PC-3 (cell line): ENCODE measurements at regions not wholly inside any gene's neighbourhood (a gene's known extent, or its start where the extent isn't known, plus 50 kb on each side); places are given as distances from the start of the nearest gene placed in this dataset.

Experiments
- ATAC-seq: fragments of 200-7000 bp; cut with Tn5 transposase; 2 replicates; pipeline ENCODE4 v1.9.1; 2020; ENCODE audit warnings: mild to moderate bottlenecking, moderate library complexity
- BruUV-seq: library from RNA; stranded (reverse); fragments of 400-500 nt; replicated peaks from 2 replicates; lab custom pipeline; 2021; lab: Mats Ljungman, UMichigan
- CTCF ChIA-PET: fragments of 300-600 bp; sonication (Branson Sonifier 250); formaldehyde crosslinking; loops from one replicate; lab custom pipeline; 2022; ENCODE audit warnings: antibody characterized with exemption; lab: Charles Lee
- POLR2A ChIA-PET: fragments of 300-600 bp; sonication (Branson Sonifier 250); formaldehyde crosslinking; loops from one replicate; lab custom pipeline; 2022; ENCODE audit warnings: antibody characterized with exemption; ENCODE audit not compliant: unreplicated experiment; lab: Charles Lee
- DNase-seq: peaks from one replicate; pipeline ENCODE4 v3.0.0-alpha.2; 2015
- H2AFZ ChIP-seq: fragments of 300-600 bp; sonication (generic); 2 replicates; pipeline ENCODE4 v1.6.0; 2016; ENCODE audit warnings: antibody characterized with exemption, low read length
- H3F3A ChIP-seq: fragments of 300-600 bp; sonication (generic); one replicate; pipeline ENCODE4 v1.6.0; 2017; ENCODE audit warnings: antibody characterized with exemption, low read length, control low read depth, mild to moderate bottlenecking; ENCODE audit not compliant: unreplicated experiment
- H3K27ac ChIP-seq: fragments of 300-600 bp; sonication (generic); 2 replicates; pipeline ENCODE4 v1.5.1; 2016; ENCODE audit warnings: mild to moderate bottlenecking, low read length
- H3K27me3 ChIP-seq: fragments of 300-600 bp; sonication (generic); 2 replicates; pipeline ENCODE4 v1.6.1; 2016; ENCODE audit warnings: low read length, mixed read lengths
- H3K36me3 ChIP-seq: fragments of 300-600 bp; sonication (generic); 2 replicates; pipeline ENCODE4 v1.6.1; 2016; ENCODE audit warnings: low read depth, mixed run types, low read length, mixed read lengths
- H3K4me1 ChIP-seq: fragments of 300-600 bp; sonication (generic); 2 replicates; pipeline ENCODE4 v1.5.1; 2016; ENCODE audit warnings: low read length; ENCODE audit not compliant: insufficient read depth
- H3K4me2 ChIP-seq: fragments of 300-600 bp; sonication (generic); 2 replicates; pipeline ENCODE4 v1.6.0; 2016; ENCODE audit warnings: low read length
- H3K4me3 ChIP-seq: fragments of 300-600 bp; sonication (generic); 2 replicates; pipeline ENCODE4 v1.5.1; 2016; ENCODE audit warnings: mild to moderate bottlenecking, low read length, mixed read lengths
- H3K79me2 ChIP-seq: fragments of 300-600 bp; sonication (generic); 2 replicates; pipeline ENCODE4 v1.6.1; 2017; ENCODE audit warnings: low read length, mixed read lengths
- H3K9ac ChIP-seq: fragments of 300-600 bp; sonication (generic); 2 replicates; pipeline ENCODE4 v1.6.0; 2016; ENCODE audit warnings: mild to moderate bottlenecking, low read length
- H3K9me2 ChIP-seq: fragments of 300-600 bp; sonication (generic); replicated peaks from 2 replicates; pipeline ENCODE4 v1.6.1; 2016; ENCODE audit warnings: mixed run types, low read length, mixed read lengths
- H3K9me3 ChIP-seq: fragments of 300-600 bp; sonication (generic); 2 replicates; pipeline ENCODE4 v1.6.1; 2016; ENCODE audit warnings: low read length, mixed read lengths
- H4K20me1 ChIP-seq: fragments of 300-600 bp; sonication (generic); 2 replicates; pipeline ENCODE4 v1.6.1; 2016; ENCODE audit warnings: low read length, mixed read lengths
- CTCF ChIP-seq: fragments of 300-600 bp; sonication (generic); conservative IDR thresholded peaks from 2 replicates; pipeline ENCODE4 v1.5.1; 2017; ENCODE audit warnings: antibody characterized with exemption, low read depth, mild to moderate bottlenecking, low read length
- EZH2 ChIP-seq: fragments of 300-600 bp; sonication (generic); IDR thresholded peaks from one replicate; pipeline ENCODE4 v1.6.1; 2017; ENCODE audit warnings: antibody characterized with exemption, mild to moderate bottlenecking, low read length; ENCODE audit not compliant: unreplicated experiment
- EZH2phosphoT487 ChIP-seq: fragments of 300-600 bp; sonication (generic); IDR thresholded peaks from 2 replicates; pipeline ENCODE4 v1.6.1; 2018; ENCODE audit warnings: mild to moderate bottlenecking, antibody characterized with exemption, low read length, borderline replicate concordance
- intact Hi-C: fragments of 100-400 bp; cut with micrococcal nuclease; formaldehyde crosslinking; loops from 2 replicates; pipeline ENCODE4 v1.9.0; 2023

- no peak overlapping the region for H3K4me2 ChIP-seq
- H3K9ac ChIP-seq: no peak overlapping the region
- ChIA-PET POLR2A (no interaction called here), CTCF (no interaction called here)
- no peaks in the 10 kb centered on the region for H3K9me3 ChIP-seq
- H3K27me3 ChIP-seq: no peaks in the 10 kb centered on the region
- no peak overlapping the region for H3K4me3 ChIP-seq
- BruUV-seq: no TSS peak
- ATAC-seq (no peak), DNase-seq (no peak)
- no peak for TF ChIP-seq EZH2
- no peak for TF ChIP-seq CTCF
- TF ChIP-seq EZH2phosphoT487: no peak
- intact Hi-C loops: no loop called here
- no peak overlapping the region for H3K27ac ChIP-seq
- no peaks in the 10 kb centered on the region for H3K36me3 ChIP-seq
- H3K9me2 ChIP-seq: no peaks in the 10 kb centered on the region
- H3K79me2 ChIP-seq: no peaks in the 10 kb centered on the region
- H4K20me1 ChIP-seq: no peaks in the 10 kb centered on the region
- H2AFZ ChIP-seq: no peak overlapping the region
- H3F3A ChIP-seq: no peaks in the 10 kb centered on the region
- H3K4me1 ChIP-seq: no peaks in the 10 kb centered on the region
These were observed 195.5 kb upstream of the ZNF32 start for GRCh38 chr10:43844221-43844620.

DNA sequence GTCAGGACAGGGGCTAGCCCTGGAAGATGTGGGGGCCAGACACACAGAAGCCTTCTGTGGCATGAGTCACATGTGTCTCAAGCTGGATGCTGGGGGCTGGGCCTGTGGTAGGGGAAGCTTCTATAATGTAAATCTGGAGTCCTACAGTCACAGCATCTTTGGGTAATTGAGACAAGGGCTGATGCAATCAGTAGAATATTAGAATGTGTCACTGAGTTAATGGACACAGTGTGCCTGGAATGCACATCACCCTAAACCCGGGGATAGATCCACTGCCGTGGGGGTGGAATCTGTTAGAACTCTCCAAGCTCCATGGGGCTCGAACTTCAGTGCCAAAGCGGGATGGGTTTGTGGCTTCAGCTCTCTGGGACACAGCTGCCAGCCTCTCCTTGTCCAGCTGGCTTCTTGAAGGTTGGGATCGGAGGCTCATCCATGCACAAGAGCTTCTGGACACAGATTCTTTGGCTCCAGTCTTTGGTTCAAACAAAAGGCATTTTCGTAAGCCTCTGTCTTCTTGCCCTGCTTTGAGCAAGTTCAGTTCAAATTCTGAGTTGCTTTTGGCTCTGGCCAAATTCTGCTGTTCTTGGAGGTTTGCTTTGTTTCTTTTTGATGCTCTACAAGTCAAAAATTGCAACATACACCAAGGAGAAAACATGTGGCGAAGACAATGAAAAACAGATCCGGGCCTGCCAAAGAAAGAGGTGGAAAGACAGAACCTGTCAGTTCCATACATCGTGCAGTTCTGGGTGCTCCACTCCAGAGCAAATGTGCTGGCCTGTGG lies 194.8 kb upstream of the ZNF32 start:
- H3K4me3 ChIP-seq: no peak overlapping the region
- no peak overlapping the region for H3K27ac ChIP-seq
- H4K20me1 ChIP-seq: no peaks in the 10 kb centered on the region
- H3K27me3 ChIP-seq: no peaks in the 10 kb centered on the region
- H3K4me1 ChIP-seq: no peaks in the 10 kb centered on the region
- no peaks in the 10 kb centered on the region for H3F3A ChIP-seq
- ChIA-PET POLR2A (no interaction called here), CTCF (no interaction called here)
- DNase-seq (no peak), ATAC-seq (no peak)
- no peaks in the 10 kb centered on the region for H3K9me2 ChIP-seq
- no peaks in the 10 kb centered on the region for H3K9me3 ChIP-seq
- intact Hi-C loops: no loop called here
- no peaks in the 10 kb centered on the region for H3K36me3 ChIP-seq
- no TSS peak for BruUV-seq
- TF ChIP-seq EZH2: no peak
- TF ChIP-seq EZH2phosphoT487: no peak
- TF ChIP-seq CTCF: no peak
- no peak overlapping the region for H2AFZ ChIP-seq
- H3K4me2 ChIP-seq: no peak overlapping the region
- no peaks in the 10 kb centered on the region for H3K79me2 ChIP-seq
- no peak overlapping the region for H3K9ac ChIP-seq

DNA sequence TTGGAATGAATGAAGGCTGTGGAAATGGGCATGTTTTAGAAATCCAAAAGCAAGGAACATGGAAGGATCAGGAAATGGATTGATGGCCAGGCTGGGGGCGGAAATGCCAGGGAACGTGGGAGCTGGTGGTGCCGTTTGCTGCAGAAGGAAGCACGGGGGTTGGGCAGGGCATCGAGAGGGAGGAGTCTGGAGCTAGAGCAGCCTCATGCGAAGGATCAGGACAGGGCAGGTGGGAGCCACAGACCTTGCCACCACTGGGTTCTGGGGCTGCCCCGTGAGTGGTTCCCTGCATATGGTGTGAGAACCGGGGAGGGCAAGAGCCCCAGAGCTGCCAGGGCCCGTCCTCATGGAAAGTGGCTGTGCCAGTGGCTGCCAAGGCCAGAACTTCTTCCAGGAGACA lies 193.8 kb upstream of the ZNF32 start:
- ChIA-PET POLR2A (no interaction called here), CTCF (no interaction called here)
- no peak overlapping the region for H3K27ac ChIP-seq
- H2AFZ ChIP-seq: no peak overlapping the region
- no peaks in the 10 kb centered on the region for H3K4me1 ChIP-seq
- BruUV-seq: no TSS peak
- no peak overlapping the region for H3K9ac ChIP-seq
- intact Hi-C loops: no loop called here
- H3K4me3 ChIP-seq: no peak overlapping the region
- no peaks in the 10 kb centered on the region for H3K9me2 ChIP-seq
- no peak for DNase-seq
- no peaks in the 10 kb centered on the region for H4K20me1 ChIP-seq
- no peaks in the 10 kb centered on the region for H3F3A ChIP-seq
- no peaks in the 10 kb centered on the region for H3K9me3 ChIP-seq
- no peak overlapping the region for H3K4me2 ChIP-seq
- no peak for ATAC-seq
- no peaks in the 10 kb centered on the region for H3K27me3 ChIP-seq
- no peaks in the 10 kb centered on the region for H3K36me3 ChIP-seq
- H3K79me2 ChIP-seq: no peaks in the 10 kb centered on the region
- TF ChIP-seq EZH2phosphoT487 (no peak), CTCF (no peak), EZH2 (no peak)
